ENCODE measurements at regions not wholly inside any gene's neighbourhood (a gene's known extent, or its start where the extent isn't known, plus 50 kb on each side); places are given as distances from the start of the nearest gene placed in this dataset.
"Not testable (repeated sequence)": the region's sequence is repeated elsewhere in the genome, so short reads cannot be mapped to it uniquely, and the experiment has no call there.

GRCh38 chr17:77332034-77332971 lies 191.5 kb downstream of the SEC14L1 start:
- ChIA-PET POLR2A (interaction anchor here (1.2 kb wide), 2 partner anchors 96 to 98 kb away, joined by 4 to 8 read pairs; no protein-coding TSS in a partner anchor), CTCF (interaction anchor here (0.7 to 6.2 kb wide), 37 partner anchors 8 to 681 kb away, joined by 3 to 86 read pairs (median 8); no protein-coding TSS in a partner anchor)
- H3K4me3 ChIP-seq (ENCODE audit: low read depth, low read length) = no peak overlapping the region
- TF ChIP-seq CTCF (IDR thresholded peaks at IDR 0.05; ENCODE audit: insufficient read depth, low read length, missing control alignments) = no peak
- DNase-seq (ENCODE audit: low read depth, low spot score) = no peak

GRCh38 chr17:77332981-77333685 lies 192.4 kb downstream of the SEC14L1 start:
- POLR2A ChIA-PET = interaction anchor here (0.6 kb wide), 1 partner anchor 42 kb away, joined by 3 read pairs; no protein-coding TSS in a partner anchor

GRCh38 chr17:77337150-77337549 lies 196.4 kb downstream of the SEC14L1 start:
- ChIA-PET POLR2A (no interaction called here), CTCF (interaction anchor here (1.6 kb wide), 1 partner anchor 92 kb away, joined by 4 read pairs; no protein-coding TSS in a partner anchor)
- H3K4me3 ChIP-seq (ENCODE audit: low read depth, low read length) = no peak overlapping the region
- no peak for DNase-seq (ENCODE audit: low read depth, low spot score)
- no peak for TF ChIP-seq CTCF (IDR thresholded peaks at IDR 0.05; ENCODE audit: insufficient read depth, low read length, missing control alignments)

More at GRCh38 chr17:77332981-77333685, 192.4 kb downstream of the SEC14L1 start:
- CTCF ChIA-PET = interaction anchor here (0.8 to 6.2 kb wide), 16 partner anchors 7 to 680 kb away, joined by 3 to 86 read pairs (median 12); no protein-coding TSS in a partner anchor
- TF ChIP-seq CTCF (IDR thresholded peaks at IDR 0.05; ENCODE audit: insufficient read depth, low read length, missing control alignments) = no peak
- H3K4me3 ChIP-seq (ENCODE audit: low read depth, low read length) = no peak overlapping the region
- no peak for DNase-seq (ENCODE audit: low read depth, low spot score)

GRCh38 chr17:77341069-77341541 lies 200.3 kb downstream of the SEC14L1 start:
- DNase-seq (ENCODE audit: low read depth, low spot score) = no peak
- POLR2A ChIA-PET = no interaction called here
- CTCF ChIA-PET = interaction anchor here (1.2 to 2.6 kb wide), 2 partner anchors 10 to 153 kb away, joined by 3 to 18 read pairs; no protein-coding TSS in a partner anchor
- H3K4me3 ChIP-seq (ENCODE audit: low read depth, low read length) = no peak overlapping the region
- no peak for TF ChIP-seq CTCF (IDR thresholded peaks at IDR 0.05; ENCODE audit: insufficient read depth, low read length, missing control alignments)

- DNase-seq (ENCODE audit: low read depth, low spot score); H3K4me3 ChIP-seq (ENCODE audit: low read depth, low read length); POLR2A ChIA-PET: not testable (repeated sequence)
- CTCF ChIA-PET = interaction anchor here (1.8 kb wide), 1 partner anchor 11 kb away, joined by 12 read pairs; no protein-coding TSS in a partner anchor
Observed at GRCh38 chr17:77342656-77342990, 201.9 kb downstream of the SEC14L1 start.

- ChIA-PET CTCF (interaction anchor here (1.8 kb wide), 1 partner anchor 11 kb away, joined by 12 read pairs; no protein-coding TSS in a partner anchor), POLR2A (no interaction called here)
- DNase-seq (ENCODE audit: low read depth, low spot score) = no peak
- no peak overlapping the region for H3K4me3 ChIP-seq (ENCODE audit: low read depth, low read length)
- TF ChIP-seq CTCF (IDR thresholded peaks at IDR 0.05; ENCODE audit: insufficient read depth, low read length, missing control alignments) = no peak
Observed at GRCh38 chr17:77343031-77343800, 202.4 kb downstream of the SEC14L1 start.

Measured in AG04449 (cell line).